Ascending aorta (tissue), 2 donors: ENCODE measurements at regions not wholly inside any gene's neighbourhood (a gene's known extent, or its start where the extent isn't known, plus 50 kb on each side); places are given as distances from the start of the nearest gene placed in this dataset.

Source experiments
- DNase-seq, 2 donors: peaks; one replicate each; pipeline ENCODE4 v3.0.0-alpha.2; 2019; ENCODE audit warnings: low spot score in 2 of 2
- H3K27ac ChIP-seq, 2 donors: fragments of 200-600 bp; sonication (generic); one replicate each; pipeline ENCODE4 v1.5.1; 2016 to 2017; ENCODE audit warnings: mild to moderate bottlenecking in 1 of 2
- H3K27me3 ChIP-seq: fragments of 200-600 bp; sonication (generic); one replicate; pipeline ENCODE4 v1.5.1; 2017
- H3K36me3 ChIP-seq, 2 donors: fragments of 200-600 bp; sonication (generic); one replicate each; pipeline ENCODE4 v1.5.1; 2016
- H3K4me1 ChIP-seq, 2 donors: fragments of 200-600 bp; sonication (generic); one replicate each; pipeline ENCODE4 v1.5.1; 2016 to 2017; ENCODE audit warnings: mild to moderate bottlenecking in 1 of 2
- H3K4me3 ChIP-seq, 2 donors: fragments of 200-600 bp; sonication (generic); one replicate each; pipeline ENCODE4 v1.5.1; 2016 to 2017; ENCODE audit warnings: mild to moderate bottlenecking in 1 of 2
- H3K9me3 ChIP-seq, 2 donors: fragments of 200-600 bp; sonication (generic); one replicate each; pipeline ENCODE4 v1.5.1; 2016
- CTCF ChIP-seq, 3 experiments: fragments of 200-600 bp in 2 of 3; fragments of 450-650 bp in 1 of 3; sonication (generic) in 2 of 3; IDR thresholded peaks; one replicate each; pipeline ENCODE4 v1.5.1; 2016 to 2019; ENCODE audit warnings: antibody characterized with exemption in 3 of 3, mild to moderate bottlenecking in 1 of 3, moderate library complexity in 1 of 3
- intact Hi-C: fragments of 100-400 bp; cut with DNase I; formaldehyde crosslinking; loops from one replicate; pipeline ENCODE4 v1.15.1; 2023

GRCh38 chr1:191575180-191575579, 583.1 kb upstream of the RGS18 start:
- no peak overlapping the region for H3K4me3 ChIP-seq
- intact Hi-C loops, result no loop called here
- no peak overlapping the region for H3K27ac ChIP-seq
- H3K27me3 ChIP-seq, result no peaks in the 10 kb centered on the region
- DNase-seq, result no peak
- no peaks in the 10 kb centered on the region for H3K36me3 ChIP-seq
- TF ChIP-seq CTCF (IDR thresholded peaks at IDR 0.05), result no peak
- no peaks in the 10 kb centered on the region for H3K9me3 ChIP-seq
- H3K4me1 ChIP-seq, result no peaks in the 10 kb centered on the region

DNA sequence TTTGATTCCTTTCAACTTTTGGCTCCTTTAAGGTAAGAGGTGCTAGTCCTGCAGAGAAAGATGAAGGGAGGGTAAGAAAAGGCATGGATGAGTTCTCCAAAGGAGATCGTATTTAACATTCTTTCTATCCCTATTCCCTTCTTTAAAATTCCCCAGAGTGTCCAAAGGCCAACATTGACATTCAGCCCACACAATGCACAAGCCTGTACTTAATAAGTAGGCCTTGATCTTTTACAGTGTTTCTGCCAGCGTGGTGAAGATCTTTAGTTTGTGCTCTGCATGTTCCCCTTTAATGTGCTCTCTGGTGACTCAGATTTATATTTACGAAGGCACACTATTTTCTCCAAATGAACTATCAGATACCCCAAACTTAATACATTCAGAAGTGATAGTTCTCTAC, 582.5 kb upstream of the RGS18 start:
- intact Hi-C loops, result no loop called here
- Histone ChIP-seq H3K36me3 (no peaks in the 10 kb centered on the region), H3K9me3 (no peaks in the 10 kb centered on the region), H3K27me3 (no peaks in the 10 kb centered on the region), H3K4me1 (no peaks in the 10 kb centered on the region), H3K27ac (no peak overlapping the region), H3K4me3 (no peak overlapping the region)
- DNase-seq, result no peak
- TF ChIP-seq CTCF (IDR thresholded peaks at IDR 0.05), result no peak

DNA sequence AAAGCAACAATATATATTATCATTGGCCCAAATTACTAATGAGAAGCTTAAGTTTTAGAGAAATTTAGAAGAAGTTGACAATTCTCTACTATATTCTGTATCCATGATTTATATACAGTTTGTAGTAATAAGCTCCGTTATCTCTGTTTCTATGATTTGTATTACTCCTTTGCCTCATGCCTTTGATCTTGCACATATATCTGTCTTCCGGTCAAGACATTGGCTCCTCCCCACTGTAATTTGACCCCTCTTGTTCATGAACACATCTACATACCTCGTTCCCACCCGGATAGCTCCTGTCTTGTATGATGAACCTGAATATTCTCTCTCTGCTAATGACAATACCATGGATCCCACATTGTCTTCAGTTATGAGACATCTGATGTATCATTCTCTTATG, 581.0 kb upstream of the RGS18 start:
- H3K27me3 ChIP-seq, result no peaks in the 10 kb centered on the region
- no peak for TF ChIP-seq CTCF (IDR thresholded peaks at IDR 0.05)
- no peaks in the 10 kb centered on the region for H3K4me1 ChIP-seq
- H3K9me3 ChIP-seq, result no peaks in the 10 kb centered on the region
- no peak for DNase-seq
- intact Hi-C loops, result no loop called here
- no peaks in the 10 kb centered on the region for H3K36me3 ChIP-seq
- H3K4me3 ChIP-seq, result no peak overlapping the region
- no peak overlapping the region for H3K27ac ChIP-seq

- Histone ChIP-seq H3K36me3 (no peaks in the 10 kb centered on the region), H3K4me3 (no peak overlapping the region), H3K27me3 (no peaks in the 10 kb centered on the region), H3K27ac (no peak overlapping the region), H3K4me1 (no peaks in the 10 kb centered on the region), H3K9me3 (no peaks in the 10 kb centered on the region)
- intact Hi-C loops, result no loop called here
- no peak for TF ChIP-seq CTCF (IDR thresholded peaks at IDR 0.05)
- no peak for DNase-seq
Measured at GRCh38 chr1:191578281-191578680, 580.0 kb upstream of the RGS18 start.

- no peak overlapping the region for H3K27ac ChIP-seq
- H3K9me3 ChIP-seq, result no peaks in the 10 kb centered on the region
- no peaks in the 10 kb centered on the region for H3K27me3 ChIP-seq
- no peaks in the 10 kb centered on the region for H3K4me1 ChIP-seq
- intact Hi-C loops, result no loop called here
- TF ChIP-seq CTCF (IDR thresholded peaks at IDR 0.05), result no peak
- no peaks in the 10 kb centered on the region for H3K36me3 ChIP-seq
- no peak overlapping the region for H3K4me3 ChIP-seq
- no peak for DNase-seq
Measured at GRCh38 chr1:191579019-191579418, 579.2 kb upstream of the RGS18 start.

DNA sequence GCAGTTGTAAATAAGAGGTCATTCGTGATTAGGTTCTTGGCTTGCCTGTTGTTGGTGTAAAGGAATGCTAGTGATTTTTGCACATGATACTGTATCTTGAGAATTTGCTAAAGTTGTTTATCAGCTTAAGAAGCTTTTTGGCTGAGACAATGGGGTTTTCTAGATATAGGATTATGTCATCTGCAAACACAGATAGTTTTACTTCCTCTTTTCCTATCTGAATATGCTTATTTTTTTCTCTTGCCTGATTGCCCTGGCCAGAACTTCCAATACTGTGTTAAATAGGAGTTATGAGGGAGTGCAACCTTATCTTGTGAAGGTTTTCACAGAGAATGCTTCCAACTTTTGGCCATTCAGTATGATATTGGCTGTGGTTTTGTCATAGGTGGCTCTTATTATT, 576.1 kb upstream of the RGS18 start:
- no peaks in the 10 kb centered on the region for H3K4me1 ChIP-seq
- intact Hi-C loops, result no loop called here
- no peak for DNase-seq
- no peaks in the 10 kb centered on the region for H3K9me3 ChIP-seq
- no peak overlapping the region for H3K27ac ChIP-seq
- TF ChIP-seq CTCF (IDR thresholded peaks at IDR 0.05), result no peak
- H3K27me3 ChIP-seq, result no peaks in the 10 kb centered on the region
- no peak overlapping the region for H3K4me3 ChIP-seq
- H3K36me3 ChIP-seq, result no peaks in the 10 kb centered on the region
